PC-9 (cell line): ENCODE measurements at regions not wholly inside any gene's neighbourhood (a gene's known extent, or its start where the extent isn't known, plus 50 kb on each side); places are given as distances from the start of the nearest gene placed in this dataset.
"Not testable (repeated sequence)": the region's sequence is repeated elsewhere in the genome, so short reads cannot be mapped to it uniquely, and the experiment has no call there.

Experiments
- CTCF ChIP-seq: fragments of 200-600 bp; sonication (generic); conservative IDR thresholded peaks from 2 replicates; pipeline ENCODE4 v1.6.1; 2017; ENCODE audit warnings: mixed run types, antibody characterized with exemption, mild to moderate bottlenecking, moderate library complexity
- EZH2 ChIP-seq: fragments of 200-600 bp; sonication (generic); IDR thresholded peaks from 2 replicates; pipeline ENCODE4 v1.8.0; 2017; ENCODE audit warnings: antibody characterized with exemption, low read depth

- TF ChIP-seq CTCF, EZH2: not testable (repeated sequence)
These were observed 220.4 kb downstream of the ZNF608 start for GRCh38 chr5:124526079-124526478.
